ENCODE measurements at regions not wholly inside any gene's neighbourhood (a gene's known extent, or its start where the extent isn't known, plus 50 kb on each side); places are given as distances from the start of the nearest gene placed in this dataset.

- TF ChIP-seq CTCF (conservative IDR thresholded peaks at IDR 0.05): no peak
- TF ChIP-seq EZH2 (IDR thresholded peaks at IDR 0.05; ENCODE audit: low read depth): no peak
Measured at GRCh38 chr9:27659001-27659400, 85.7 kb upstream of the C9orf72 start.

All from PC-9 (cell line).